Left renal pelvis (tissue), 4 donors: ENCODE measurements at regions not wholly inside any gene's neighbourhood (a gene's known extent, or its start where the extent isn't known, plus 50 kb on each side); places are given as distances from the start of the nearest gene placed in this dataset.

ENCODE experiments used
- DNase-seq, 4 donors: peaks; one replicate each; pipeline ENCODE4 v3.0.0-alpha.2; 2013; ENCODE audit warnings: low read depth in 4 of 4, low spot score in 3 of 4

DNA sequence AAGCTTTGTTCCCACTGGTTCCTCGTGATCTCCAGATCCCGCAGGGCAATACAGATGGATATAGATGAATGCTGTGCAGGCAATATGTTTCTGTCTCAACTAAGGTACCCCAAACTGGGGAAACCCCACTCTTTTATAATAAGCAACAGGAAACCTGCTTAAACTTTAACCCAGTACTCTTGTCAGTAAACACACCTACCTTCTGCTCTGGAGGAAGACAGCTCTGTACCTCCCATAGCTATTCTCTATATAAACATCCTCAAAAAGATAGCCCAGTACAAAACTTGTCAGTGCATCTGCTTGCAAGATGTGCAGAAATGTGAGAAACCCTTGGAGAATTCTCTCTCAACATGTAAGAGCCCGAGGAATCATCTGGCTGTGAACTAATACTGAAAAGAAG, 583.6 kb downstream of the OLFM4 start:
- no peak for DNase-seq

DNA sequence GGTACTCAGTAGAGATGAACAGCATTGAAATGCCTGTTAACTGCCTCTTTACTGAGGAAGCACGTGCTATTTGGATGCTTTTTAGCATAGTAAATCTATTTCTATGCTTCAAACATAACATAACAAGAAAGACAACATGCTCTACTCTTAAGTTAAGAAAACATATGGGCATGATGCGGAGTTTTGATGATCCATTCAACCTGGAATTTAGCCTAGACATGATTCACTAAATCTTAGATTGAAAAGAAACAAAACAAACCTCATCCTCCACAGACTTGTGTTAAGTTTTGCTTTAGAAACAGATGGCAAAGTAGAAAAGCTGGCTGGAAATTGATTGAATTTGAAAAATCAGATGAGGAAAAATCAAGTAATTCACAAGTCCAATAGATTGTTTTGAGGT, 593.8 kb downstream of the OLFM4 start:
- DNase-seq, result no peak

GRCh38 chr13:53623146-53623545, 594.5 kb downstream of the OLFM4 start:
- no peak for DNase-seq

- no peak for DNase-seq
These were observed 602.9 kb downstream of the OLFM4 start for GRCh38 chr13:53631511-53631910.

GRCh38 chr13:53638040-53638439, 609.4 kb downstream of the OLFM4 start:
- DNase-seq, result peak in 2 of 4 donors; percentile 29 to 39

GRCh38 chr13:53642306-53642705, 613.7 kb downstream of the OLFM4 start:
- peak in 1 of 4 donors; percentile 15 for DNase-seq

GRCh38 chr13:53648673-53649072, 620.1 kb downstream of the OLFM4 start:
- DNase-seq, result no peak

- DNase-seq, result no peak
These were observed 643.4 kb downstream of the OLFM4 start for GRCh38 chr13:53672005-53672404.

DNA sequence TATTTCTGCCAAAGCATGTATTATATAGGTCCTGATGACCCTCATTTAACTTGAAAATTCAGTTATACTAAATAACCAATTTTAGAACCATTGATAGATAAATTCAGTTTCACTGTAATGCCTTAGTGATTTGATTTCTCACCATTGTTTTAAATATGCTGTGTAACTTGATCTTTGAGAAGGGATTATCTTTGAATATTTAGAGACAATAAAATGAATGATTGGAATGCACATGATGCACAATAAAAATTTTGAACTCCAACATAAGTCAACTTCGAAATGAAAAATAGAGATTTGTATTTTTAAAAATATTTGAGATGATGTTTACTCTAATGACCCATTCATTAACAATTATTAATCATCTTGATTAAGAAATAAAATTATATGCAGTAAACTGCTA, 654.5 kb downstream of the OLFM4 start:
- DNase-seq, result no peak

- no peak for DNase-seq
These were observed 655.0 kb downstream of the OLFM4 start for GRCh38 chr13:53683608-53684007.

DNA sequence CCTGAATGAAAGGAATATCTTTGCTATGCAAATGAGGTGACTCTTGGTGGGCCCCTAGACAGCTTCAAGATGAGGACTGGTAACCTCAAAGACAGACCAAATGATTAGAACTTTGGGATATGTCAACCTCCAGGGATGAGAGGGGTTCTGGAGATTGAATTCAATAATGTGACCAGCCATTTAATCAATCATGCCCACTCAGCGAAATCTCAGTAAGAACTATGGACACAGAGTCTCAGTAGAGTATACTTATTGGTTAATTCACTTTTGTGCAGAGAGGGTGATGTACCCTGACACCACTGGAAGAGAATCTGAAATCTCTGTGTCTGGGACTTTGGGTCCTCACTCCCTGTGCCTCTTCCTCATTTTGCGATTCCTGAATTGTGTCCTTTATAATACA, 662.8 kb downstream of the OLFM4 start:
- DNase-seq, result no peak

DNA sequence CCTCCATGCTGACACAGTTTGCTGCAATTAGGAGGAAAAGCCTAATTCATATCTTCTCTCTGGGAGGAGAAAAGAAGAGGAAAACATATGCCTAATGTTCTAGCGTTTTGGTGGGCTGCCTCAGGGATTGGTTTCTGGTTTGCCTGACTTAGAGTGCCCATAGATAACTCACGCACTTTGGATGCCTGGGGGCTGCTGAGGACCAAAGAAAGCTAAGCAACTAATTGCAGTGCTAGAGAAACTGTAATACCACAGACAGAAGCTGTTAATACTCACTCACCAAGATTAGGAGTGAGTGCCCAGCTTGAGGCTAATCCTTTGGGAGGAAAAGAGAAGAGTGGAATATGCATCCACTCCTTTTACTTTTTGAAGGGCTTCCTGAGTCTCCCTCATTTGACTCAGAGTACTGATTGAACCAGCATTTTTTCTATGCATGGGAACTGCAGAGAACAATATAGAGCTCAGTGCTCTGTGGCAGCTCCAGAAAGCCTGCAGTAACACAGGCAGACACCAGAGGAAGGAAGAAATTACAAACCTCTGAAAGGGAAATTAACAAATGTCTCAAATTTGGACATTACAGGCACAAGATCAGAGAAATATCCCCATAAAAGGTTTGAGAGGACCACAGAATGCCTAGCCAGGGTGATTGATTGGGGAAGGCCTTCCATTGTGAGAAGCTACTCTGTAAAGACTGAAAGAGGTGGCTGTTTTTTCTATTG, 666.4 kb downstream of the OLFM4 start:
- no peak for DNase-seq

GRCh38 chr13:53703371-53704080, 674.9 kb downstream of the OLFM4 start:
- DNase-seq, result no peak

GRCh38 chr13:53719281-53719680, 690.7 kb downstream of the OLFM4 start:
- no peak for DNase-seq

DNA sequence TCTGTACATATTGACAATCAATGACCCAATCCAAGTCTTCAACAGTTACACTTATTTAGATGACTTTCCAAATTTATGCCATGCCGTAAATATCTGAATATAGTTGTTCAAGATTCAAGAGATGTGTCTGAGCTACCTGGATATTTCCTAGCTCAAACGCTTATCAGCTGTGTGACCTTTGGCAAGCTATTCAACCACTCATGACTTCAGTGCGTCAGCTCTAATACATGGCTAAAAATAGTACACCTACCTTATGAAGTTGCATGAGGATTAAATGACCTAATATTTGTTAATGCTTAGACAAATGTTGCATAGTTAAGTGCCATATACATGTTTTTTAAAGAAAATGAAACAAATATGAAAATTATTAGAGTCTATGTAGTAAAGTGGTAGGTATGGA, 704.1 kb downstream of the OLFM4 start:
- no peak for DNase-seq

GRCh38 chr13:53743906-53744305, 715.3 kb downstream of the OLFM4 start:
- no peak for DNase-seq

- no peak for DNase-seq
These were observed 719.2 kb downstream of the OLFM4 start for GRCh38 chr13:53747825-53748224.

DNA sequence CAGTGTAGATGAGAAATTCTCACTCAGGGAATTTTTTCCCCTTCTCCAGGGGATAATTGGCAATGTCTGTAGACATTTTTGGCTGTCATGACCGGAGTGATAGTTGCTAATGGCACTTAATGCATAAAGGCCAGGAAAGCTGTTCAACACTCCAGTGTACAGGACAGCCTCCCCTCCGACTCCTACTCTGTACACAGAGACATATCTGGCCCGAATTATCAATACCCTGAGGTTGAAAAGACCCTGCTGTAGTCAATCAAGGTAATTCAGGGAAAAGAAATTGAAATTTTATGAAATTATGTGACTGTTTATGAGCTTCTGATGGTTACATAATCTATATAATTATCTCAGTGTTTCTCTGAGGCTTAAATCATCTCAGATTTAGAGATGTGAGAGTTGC, 720.7 kb downstream of the OLFM4 start:
- DNase-seq, result no peak

DNA sequence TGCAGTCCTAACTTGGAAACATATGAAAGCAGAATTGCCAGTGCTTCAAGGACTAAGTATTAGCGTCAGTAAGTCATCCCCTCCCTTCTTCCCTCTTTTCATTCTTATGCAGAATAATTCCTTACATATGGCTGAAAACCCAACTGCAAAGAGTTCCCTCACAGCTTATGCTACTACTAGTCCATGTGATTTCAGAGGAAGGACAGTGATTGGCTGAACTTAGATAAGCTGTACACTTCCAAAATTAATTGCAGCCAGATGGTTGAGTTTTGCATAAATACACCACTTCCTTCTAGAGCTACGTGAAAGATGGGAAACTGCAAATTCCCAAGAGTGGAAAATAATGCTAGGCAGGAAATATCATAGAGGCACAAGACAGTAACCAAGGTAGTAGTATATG, 730.4 kb downstream of the OLFM4 start:
- DNase-seq, result no peak

DNA sequence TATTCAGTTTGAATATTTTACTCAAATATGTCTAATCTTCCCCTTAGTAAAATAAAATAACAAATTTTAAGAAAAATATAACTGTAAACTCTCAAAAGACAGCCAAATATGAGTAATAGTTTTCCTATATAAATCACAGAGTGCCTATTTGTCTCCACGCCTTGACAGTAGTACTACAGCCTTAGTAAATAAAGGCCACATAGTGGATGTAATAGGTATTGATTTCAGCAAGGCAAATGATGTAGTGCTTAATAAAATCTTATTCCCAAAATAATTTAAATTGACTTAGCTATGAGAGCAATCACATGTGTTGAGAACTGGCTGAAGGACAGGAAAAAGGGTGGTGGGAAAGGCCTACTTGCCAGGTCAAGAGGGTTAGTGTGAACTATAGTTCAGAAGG, 747.2 kb downstream of the OLFM4 start:
- DNase-seq, result no peak

GRCh38 chr13:53778937-53779336, 750.3 kb downstream of the OLFM4 start:
- DNase-seq, result no peak

DNA sequence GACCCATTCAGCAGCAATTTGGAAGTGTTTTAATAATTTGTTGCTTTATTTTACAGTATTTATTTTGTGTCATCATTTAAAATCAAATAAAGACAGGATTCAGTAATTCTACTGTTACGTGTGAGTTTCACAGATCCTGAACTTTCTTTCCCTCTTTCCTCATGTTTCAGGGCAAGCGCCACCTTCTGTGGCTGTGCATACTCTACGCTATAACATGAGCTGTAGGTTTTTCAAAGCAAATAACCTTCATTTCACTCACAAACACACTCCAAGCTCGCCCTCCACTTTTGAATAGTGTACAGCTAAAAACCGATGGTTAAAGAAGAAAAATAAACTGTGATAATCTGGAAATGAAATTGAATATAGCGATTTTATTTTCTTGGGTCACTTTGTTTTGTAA, 753.3 kb downstream of the OLFM4 start:
- DNase-seq, result no peak
